GM18951 (cell line): ENCODE measurements at regions not wholly inside any gene's neighbourhood (a gene's known extent, or its start where the extent isn't known, plus 50 kb on each side); places are given as distances from the start of the nearest gene placed in this dataset.
"Not testable (repeated sequence)": the region's sequence is repeated elsewhere in the genome, so short reads cannot be mapped to it uniquely, and the experiment has no call there.

Source experiments
- POLR2A ChIP-seq: IDR thresholded peaks from 4 replicates; pipeline ENCODE4 v1.6.1; 2011; ENCODE audit warnings: mild to moderate bottlenecking; ENCODE audit not compliant: insufficient read length, insufficient read depth; ENCODE audit errors: extremely low read depth
- in situ Hi-C: fragments of 300-500 bp; cut with MboI; formaldehyde crosslinking; loops from one replicate; pipeline ENCODE4 v1.12.0; 2022; ENCODE audit warnings: low sequenced_read_pairs, mixed read lengths, inconsistent platforms; ENCODE audit not compliant: unreplicated experiment

DNA sequence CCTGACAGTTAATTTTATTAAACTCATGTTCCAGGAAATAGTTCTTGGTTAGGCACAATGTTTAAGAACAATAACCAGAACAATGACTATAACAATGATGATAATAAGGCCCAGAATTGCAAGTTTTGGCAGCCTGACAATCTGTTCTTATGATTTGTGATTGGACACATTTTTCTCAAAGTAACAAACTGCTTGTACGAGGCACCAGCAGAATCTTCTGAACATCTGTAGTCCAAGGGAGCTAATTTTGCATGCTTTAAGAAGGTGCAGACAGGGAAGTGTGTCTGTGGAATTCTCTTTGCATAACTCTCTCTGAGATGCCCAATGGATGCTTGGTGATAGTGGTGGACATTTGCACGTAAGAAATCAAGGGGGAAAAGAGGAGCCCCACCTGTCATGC, 709.3 kb downstream of the SLC4A3 start:
- TF ChIP-seq POLR2A, result no peak
- in situ Hi-C loops, result no loop called here

- TF ChIP-seq POLR2A, result no peak
- in situ Hi-C loops, result no loop called here
These were observed 710.4 kb downstream of the SLC4A3 start for GRCh38 chr2:220337611-220338440.

- in situ Hi-C loops, result no loop called here
- TF ChIP-seq POLR2A, result no peak
These were observed 713.6 kb downstream of the SLC4A3 start for GRCh38 chr2:220341014-220341413.

GRCh38 chr2:220346919-220347318, 719.5 kb downstream of the SLC4A3 start:
- in situ Hi-C loops, result no loop called here
- no peak for TF ChIP-seq POLR2A

DNA sequence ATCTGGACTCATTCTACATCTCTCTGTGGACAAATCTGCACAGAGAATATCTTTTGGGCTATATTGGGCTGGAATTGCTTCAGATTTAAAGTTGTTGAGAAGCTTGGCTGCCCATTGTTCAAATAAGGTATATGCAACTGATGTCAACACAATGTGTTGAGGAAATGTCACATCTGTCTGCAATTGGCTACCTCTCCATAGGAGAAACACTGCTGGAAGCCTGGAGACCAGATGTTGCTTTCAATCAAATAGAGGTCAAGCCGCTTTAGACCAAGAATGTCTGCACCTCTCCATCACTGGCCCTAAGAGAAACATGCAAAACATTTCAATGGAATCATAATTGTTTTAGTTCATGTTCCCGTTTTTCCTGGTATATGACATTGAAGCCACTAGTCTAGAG, 720.2 kb downstream of the SLC4A3 start:
- in situ Hi-C loops, result no loop called here
- TF ChIP-seq POLR2A, result no peak

GRCh38 chr2:220348206-220348605, 720.8 kb downstream of the SLC4A3 start:
- in situ Hi-C loops, result no loop called here
- no peak for TF ChIP-seq POLR2A

DNA sequence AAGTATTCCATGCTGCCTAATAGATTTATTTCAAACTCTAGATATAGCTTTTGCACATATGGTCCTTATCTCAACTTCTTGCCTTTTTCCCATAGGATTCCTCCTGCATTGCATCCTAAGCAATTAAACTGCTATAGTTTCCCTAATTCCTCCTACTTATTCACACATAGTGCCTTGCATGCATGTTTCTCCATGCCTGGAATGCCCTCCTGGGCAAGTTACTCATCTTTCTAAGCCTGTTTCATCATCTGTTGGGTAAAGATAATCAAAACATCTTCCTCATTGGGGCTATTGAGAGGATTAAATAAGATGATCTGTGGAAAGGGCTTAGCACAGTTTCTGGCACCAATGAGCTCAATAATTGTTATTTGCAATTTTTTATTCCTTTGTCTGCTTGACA, 726.5 kb downstream of the SLC4A3 start:
- in situ Hi-C loops, result no loop called here
- TF ChIP-seq POLR2A, result no peak

DNA sequence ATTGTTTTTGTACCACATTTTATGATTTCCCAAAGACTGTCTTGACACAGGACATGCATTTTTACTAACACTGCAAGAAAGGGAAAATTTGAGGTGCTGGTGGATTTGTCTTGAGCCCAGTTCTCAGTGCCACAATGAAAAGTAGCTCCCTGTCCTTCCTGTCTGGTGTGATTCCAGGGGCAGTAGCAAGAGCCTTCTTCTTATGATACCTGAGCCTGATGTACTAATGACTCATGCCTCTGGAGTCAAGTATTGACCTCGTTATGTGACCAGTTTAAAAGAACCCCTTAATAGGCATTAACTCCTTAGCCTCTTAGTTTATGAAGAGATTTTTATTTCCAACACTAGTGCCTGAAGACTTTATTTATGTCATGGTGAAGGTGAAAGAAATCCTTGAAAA, 728.6 kb downstream of the SLC4A3 start:
- no peak for TF ChIP-seq POLR2A
- in situ Hi-C loops, result no loop called here

DNA sequence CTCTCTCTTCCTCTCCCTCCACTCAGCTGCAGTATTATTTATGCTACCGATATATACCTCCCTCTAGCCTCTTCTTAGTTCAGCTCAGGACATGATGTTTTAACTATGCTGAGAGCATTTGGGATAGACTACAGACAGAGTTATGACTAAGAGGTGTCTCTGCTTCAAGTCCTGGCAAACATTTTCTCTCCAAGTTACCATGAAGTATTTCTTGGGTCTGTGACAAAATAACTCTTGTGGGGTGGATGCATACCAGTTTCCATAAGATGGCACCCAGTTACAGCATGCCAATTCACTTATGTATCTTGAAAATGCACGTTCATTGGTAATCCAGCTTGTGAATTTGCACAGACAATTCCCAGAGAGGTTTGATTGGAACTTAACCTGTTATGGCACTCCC, 737.6 kb downstream of the SLC4A3 start:
- no peak for TF ChIP-seq POLR2A
- in situ Hi-C loops, result no loop called here

DNA sequence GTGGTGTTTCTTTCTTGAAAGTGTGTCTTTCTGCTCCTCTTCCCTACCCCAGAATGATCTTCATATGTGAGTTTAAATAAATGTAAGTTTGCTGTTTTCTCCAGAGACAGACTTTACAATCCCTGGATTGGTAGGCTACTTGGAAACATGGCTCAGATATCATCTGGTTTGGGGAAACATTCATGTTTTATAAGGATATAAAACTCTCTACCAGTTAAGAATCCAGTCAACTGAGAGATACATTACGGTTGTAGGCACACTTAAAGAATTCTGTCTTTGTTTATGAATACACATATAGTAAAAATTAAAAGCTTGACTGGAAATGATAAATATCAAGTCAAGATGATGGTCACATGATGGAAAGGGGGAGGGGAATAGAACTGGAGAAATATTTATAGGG, 739.3 kb downstream of the SLC4A3 start:
- in situ Hi-C loops, result no loop called here
- no peak for TF ChIP-seq POLR2A

GRCh38 chr2:220370764-220371163, 743.3 kb downstream of the SLC4A3 start:
- no peak for TF ChIP-seq POLR2A
- in situ Hi-C loops, result no loop called here

- in situ Hi-C loops, result no loop called here
- no peak for TF ChIP-seq POLR2A
These were observed 743.8 kb downstream of the SLC4A3 start for GRCh38 chr2:220371211-220371610.

DNA sequence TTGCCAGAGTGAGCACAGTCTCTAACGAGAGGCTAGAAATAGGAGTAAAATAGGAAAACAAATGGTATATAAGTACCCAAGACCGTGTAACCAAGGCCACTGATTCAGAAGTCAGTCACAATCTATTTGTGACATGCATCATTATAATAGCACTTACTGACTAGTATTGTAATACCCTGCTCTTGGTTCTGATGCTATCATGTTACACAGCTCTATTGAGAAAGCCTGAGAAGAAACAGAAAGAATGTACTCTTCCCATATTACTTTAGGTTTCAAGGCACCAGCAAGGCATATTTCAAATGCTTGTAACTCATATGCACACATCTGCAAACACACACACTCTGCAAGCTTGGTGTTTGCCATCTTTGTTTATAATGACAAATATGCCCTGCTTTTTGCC, 746.4 kb downstream of the SLC4A3 start:
- TF ChIP-seq POLR2A, result no peak

GRCh38 chr2:220374282-220374681, 746.9 kb downstream of the SLC4A3 start:
- in situ Hi-C loops, result no loop called here
- no peak for TF ChIP-seq POLR2A

More for the DNA sequence above, 746.4 kb downstream of the SLC4A3 start:
- in situ Hi-C loops, result no loop called here

DNA sequence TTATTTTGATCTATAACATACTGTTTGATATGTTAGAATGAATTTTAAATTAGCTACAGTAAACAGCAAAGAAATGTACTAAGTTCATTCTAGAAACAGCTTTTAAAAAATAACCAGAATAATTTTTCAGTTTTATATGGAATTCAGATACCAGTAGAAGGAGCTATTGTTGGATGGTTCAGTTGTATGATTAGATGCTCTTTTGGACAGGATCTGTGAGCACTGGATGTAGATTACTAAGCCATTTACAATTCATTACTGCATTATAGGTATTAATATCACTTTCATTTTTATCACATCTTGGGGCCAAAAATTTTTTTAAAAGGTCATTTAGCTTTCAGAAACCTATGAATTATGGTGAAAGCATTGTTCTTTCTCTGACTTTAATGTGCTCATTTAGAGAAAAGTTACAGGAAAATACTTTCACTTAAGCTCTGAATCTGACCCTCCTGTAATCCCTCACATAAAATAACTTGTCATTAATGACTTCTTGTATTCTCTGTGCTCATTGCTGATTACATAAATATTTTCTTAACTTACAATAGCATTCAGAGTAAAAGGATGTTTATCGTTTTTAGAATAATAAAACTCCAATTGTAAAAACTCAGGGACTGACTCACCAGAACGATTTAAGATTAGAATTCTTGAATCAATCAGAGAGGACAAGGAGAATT, 750.2 kb downstream of the SLC4A3 start:
- TF ChIP-seq POLR2A, result no peak
- in situ Hi-C loops, result no loop called here

- in situ Hi-C loops, result not testable (repeated sequence)
These were observed 760.3 kb downstream of the SLC4A3 start for GRCh38 chr2:220387758-220388157.
